CD4-positive, alpha-beta T cell treated with Interleukin-2 at 100 ng/mL for 4 hours (primary cell): ENCODE measurements at regions not wholly inside any gene's neighbourhood (a gene's known extent, or its start where the extent isn't known, plus 50 kb on each side); places are given as distances from the start of the nearest gene placed in this dataset.

ENCODE experiments used
- DNase-seq: peaks from one replicate; pipeline ENCODE4 v3.0.0-alpha.2; 2020; ENCODE audit warnings: low spot score

GRCh38 chr10:131802996-131803395 is 97.8 kb upstream of the PPP2R2D start:
- DNase-seq: no peak

GRCh38 chr10:131803860-131804425 is 96.9 kb upstream of the PPP2R2D start:
- DNase-seq: no peak

- no peak for DNase-seq
These were observed 96.1 kb upstream of the PPP2R2D start for GRCh38 chr10:131804551-131805295.

DNA sequence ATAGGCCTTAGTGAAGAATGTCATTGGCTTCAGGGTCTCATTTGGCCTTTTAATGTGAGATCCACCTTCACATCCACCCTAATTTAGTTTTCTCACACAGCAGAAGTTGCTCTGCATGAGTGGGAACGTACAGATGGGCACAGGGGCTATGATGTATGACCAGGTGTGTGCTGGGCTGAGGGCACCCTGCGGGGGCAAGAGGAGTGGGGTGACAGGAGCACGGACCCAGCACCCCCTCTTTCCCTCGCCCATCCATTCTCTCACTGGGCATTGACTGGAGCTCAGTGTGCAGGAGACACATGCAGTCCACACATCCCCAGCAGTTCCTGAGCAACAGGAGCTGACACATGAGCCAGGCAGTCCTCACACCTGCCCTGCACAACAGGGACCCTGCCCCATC is 95.1 kb upstream of the PPP2R2D start:
- no peak for DNase-seq

- DNase-seq: no peak
These were observed 94.7 kb upstream of the PPP2R2D start for GRCh38 chr10:131806146-131806545.

DNA sequence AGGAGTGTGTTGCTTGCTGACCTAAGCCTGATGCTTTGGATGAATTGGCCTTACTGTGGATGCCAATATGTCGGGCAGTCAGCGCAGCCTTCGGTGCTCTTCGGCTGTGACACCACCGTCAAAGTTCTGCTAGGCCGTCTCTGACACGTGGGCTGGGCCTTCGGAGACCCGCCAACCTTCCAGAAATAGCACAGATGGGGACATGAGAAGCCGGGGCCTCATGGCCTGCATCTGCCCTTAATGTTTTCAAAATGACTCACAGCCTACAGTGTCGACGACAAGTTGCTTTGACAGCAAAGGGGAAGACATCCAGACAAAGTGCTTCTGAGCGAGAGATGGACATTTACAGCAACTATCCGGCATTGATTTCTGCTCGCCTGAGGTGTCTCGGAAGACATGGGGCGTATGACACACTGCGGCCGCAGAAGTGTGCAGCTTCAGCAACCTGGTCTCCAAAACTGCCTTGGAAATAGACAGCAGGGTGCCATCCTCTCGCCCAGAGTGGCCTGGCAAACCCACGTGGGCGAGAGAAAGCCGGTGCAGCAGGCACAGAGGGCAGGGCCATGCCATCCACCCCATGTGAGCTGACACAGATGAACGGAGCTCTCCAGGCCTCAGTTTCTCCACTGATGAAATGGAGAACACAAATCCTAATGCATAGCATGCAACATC is 94.0 kb upstream of the PPP2R2D start:
- no peak for DNase-seq

DNA sequence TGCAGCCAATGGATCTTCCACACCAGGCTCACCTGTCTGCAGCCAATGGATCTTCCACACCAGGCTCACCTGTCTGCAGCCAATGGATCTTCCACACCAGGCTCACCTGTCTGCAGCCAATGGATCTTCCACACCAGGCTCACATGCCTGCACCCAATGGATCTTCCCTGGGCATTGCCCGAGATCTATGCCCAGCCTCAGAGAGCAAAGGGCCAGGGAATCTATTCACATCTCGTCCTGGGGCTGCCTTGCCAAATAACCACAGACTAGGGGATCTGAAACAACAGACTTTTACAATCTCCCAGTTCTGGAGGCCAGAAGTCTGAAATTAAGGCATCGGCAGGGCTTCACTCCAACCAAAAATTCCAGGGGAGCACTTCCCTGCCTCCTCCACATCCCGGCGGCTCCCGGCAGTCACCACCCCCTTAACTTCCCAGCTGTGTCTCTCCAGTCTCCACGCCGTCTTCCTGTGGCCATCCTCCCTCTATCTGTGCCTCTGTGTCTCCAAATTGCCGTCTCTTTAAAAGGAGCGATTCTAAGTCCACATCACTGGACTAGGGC is 92.4 kb upstream of the PPP2R2D start:
- DNase-seq: no peak

GRCh38 chr10:131810036-131810804 is 90.6 kb upstream of the PPP2R2D start:
- no peak for DNase-seq

DNA sequence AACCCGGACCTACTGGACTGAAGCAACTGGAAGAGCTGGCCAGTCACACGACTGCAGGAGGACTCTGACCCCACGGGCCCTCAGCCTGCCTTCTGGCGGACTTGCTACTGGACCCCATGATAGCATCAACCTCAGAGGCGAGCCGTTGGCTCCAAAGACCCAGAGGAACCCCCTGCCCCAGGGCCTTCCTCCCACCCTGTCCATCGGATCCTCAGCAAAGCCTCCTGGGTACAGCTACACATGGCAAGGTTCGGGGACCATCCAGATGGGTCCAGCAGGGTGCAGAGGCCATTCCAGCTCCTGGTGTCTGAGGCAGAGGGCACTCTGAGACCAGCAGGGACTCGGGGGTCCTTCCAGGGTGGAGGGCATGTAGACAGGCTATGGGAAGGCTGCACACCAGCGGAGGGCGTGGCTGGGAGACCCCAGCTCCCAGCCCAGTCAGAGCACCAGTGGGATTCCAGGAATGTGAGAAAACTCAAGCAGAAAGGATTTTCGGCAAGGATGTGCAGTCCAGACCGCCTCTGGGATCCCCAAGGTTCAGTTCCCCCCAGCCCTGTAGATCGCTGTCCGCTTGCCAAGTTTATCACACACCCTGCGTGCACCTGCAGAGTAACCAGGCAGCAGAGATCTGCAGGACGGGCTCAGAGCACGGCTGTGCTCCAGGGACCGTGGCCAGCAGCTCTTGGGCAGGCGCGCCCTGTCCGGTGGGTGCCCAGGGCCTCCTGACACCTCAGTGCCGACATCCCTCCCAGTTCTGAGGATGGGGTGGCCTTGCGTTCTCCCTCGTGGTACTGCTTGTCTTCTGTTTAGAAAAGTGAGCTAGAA is 89.8 kb upstream of the PPP2R2D start:
- no peak for DNase-seq

GRCh38 chr10:131811630-131812403 is 89.0 kb upstream of the PPP2R2D start:
- no peak for DNase-seq

GRCh38 chr10:131812736-131813604 is 87.8 kb upstream of the PPP2R2D start:
- no peak for DNase-seq

GRCh38 chr10:131814567-131815265 is 86.1 kb upstream of the PPP2R2D start:
- DNase-seq: no peak

DNA sequence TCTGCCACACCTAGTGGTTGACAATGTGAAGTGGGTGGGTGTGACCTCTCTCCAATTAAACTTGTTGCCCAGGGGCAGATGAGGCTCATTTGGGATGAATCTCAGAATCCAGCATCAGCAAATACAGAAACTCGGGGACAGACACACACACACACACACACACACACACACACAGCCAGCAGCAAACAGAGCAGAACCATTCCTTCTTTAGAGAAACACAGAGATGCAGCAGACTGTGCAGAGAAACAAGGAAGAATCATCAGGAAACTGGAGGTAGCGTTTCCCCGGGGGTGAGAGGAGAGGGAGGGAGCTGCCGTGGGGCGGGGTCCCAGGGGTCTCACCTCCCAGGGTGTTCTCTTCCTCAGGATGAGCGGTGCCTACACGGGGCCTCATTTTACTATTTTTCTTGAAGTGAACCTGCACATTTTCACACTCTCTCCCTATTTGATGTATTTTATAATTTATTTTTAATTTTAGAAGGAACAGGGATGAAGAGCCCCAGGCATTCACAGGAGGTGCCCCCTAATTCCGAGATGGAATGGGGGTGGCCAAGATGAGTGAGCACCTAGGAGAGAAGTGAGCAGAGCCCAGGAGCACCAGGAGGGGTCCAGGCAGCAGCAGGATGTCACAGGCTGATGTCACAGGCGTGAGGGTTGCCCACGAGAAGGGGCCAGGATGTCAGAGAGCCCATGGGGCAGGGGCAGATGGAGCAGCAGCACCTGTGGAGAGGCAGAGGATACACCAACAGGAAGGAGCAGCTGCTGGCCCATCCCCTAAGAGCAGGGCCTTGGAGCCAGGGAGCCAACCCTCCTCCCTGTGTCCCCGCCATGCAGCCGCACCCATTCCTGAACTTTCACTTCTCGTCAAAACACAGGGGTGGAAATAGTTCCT is 85.3 kb upstream of the PPP2R2D start:
- DNase-seq: no peak

DNA sequence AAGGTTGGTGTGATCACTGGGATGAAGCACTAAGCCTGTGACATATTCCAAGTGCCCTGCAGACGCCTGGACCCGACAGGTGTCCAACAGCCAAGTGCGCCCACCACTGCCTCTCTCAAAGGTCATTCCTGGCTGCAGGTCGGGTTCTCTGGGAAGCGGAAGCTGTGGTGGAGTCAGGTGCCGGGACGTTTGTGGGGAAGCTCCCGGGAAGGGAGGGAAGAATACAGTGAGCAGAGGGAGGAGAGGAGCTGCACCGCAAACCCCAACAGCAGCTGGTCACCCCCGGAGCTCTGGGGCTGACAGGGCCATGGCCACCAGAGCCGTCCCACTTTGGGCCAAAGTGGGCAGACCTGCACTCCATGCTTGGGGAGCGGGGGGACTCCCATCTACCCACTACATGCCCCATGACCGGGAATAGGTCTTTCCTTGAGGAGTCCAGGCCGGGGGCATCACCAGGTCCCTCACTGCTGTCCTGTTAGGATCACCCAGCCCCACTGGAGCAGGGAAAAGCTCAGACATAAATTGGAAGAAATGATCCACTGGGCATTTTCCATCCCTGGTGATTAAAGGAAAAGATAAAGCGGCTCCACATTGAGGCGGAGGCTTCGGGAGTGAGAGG is 84.5 kb upstream of the PPP2R2D start:
- DNase-seq: no peak

GRCh38 chr10:131816941-131817700 is 83.7 kb upstream of the PPP2R2D start:
- no peak for DNase-seq

DNA sequence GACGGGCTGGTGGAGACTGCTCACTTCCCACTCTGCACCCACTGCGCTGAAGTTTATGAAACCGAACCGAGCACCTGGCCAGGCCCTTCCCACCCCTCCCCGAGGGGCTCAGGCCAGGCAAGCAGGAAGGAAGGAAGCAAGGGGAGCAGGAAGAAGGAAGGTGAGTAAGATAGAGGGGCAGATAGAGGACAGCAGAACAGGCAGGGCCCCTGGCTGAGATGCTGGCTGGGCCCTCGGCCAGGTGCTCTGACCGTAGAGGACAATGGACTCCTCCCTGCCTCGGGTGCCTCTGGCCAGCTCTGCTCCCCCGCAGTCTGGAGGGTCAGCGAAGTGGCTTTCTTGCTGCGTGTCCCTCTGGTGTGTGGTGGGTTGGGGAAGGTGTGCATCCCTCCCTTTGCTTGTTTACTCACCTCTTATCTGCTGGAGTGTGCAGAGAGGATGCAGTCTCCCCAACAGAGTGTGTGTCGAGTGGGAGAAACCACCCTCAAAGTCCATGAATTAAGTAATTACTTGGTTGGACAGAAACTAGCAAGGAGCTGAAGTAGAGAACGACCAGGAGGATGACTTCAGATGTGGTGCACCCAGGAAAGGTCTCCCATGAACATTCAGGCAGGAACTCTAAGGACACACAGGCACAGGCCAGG is 82.8 kb upstream of the PPP2R2D start:
- DNase-seq: no peak
